ENCODE measurements at regions not wholly inside any gene's neighbourhood (a gene's known extent, or its start where the extent isn't known, plus 50 kb on each side); places are given as distances from the start of the nearest gene placed in this dataset.
A peak's percentile ranks its signal among the peaks of the same experiment; 100 is the strongest.

DNA sequence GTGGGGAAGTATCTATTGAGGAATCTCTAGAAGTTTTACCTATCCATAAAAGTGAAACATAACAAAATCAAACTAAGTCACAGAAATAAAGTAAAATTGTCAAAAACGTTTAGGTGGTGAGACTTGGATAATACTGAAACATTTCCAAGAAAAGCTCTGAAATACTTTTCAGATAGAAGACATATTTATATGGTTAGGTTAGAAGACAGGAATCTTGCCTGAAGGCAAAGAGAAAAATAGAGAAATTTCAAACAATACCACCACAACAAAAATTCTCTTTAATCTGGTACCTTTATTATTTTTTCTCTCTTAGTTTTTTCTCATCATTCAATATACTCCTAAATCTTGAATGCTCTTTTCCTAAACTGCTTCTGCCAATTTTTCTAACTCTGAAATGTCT is 222.7 kb upstream of the PLSCR5 start:
- CTCF ChIA-PET = interaction anchor here (1.5 kb wide), 1 partner anchor 11 kb away, joined by 4 read pairs; no protein-coding TSS in a partner anchor
- DNase-seq (ENCODE audit: low read depth, low spot score) = no peak
- TF ChIP-seq EGR1 (IDR thresholded peaks at IDR 0.05; ENCODE audit: low read depth) = no peak
- no peak for TF ChIP-seq YY1 (IDR thresholded peaks at IDR 0.05; ENCODE audit: extremely low read depth, insufficient replicate concordance, low read depth, low read length)
- TF ChIP-seq POLR2A (IDR thresholded peaks at IDR 0.05; ENCODE audit: borderline replicate concordance, extremely low read depth, insufficient read depth, insufficient read length) = no peak
- TF ChIP-seq RAD21 (IDR thresholded peaks at IDR 0.05; ENCODE audit: low read depth) = no peak
- Histone ChIP-seq H3K79me2 (ENCODE audit: insufficient read depth, low read length) (no peaks in the 10 kb centered on the region), H2AFZ (ENCODE audit: low read depth, low read length, poor library complexity, severe bottlenecking) (peak overlapping the region; percentile 79), H3K9me3 (ENCODE audit: control insufficient read depth in 1 of 2, insufficient read depth in 1 of 2, low read depth in 1 of 2, low read length in 2 of 2) (no peaks in the 10 kb centered on the region), H3K4me1 (ENCODE audit: control insufficient read depth in 1 of 2, insufficient read depth in 2 of 2, low read length in 2 of 2) (no peaks in the 10 kb centered on the region), H3K36me3 (ENCODE audit: control insufficient read depth in 1 of 2, insufficient read depth in 2 of 2, low read length in 2 of 2) (no peaks in the 10 kb centered on the region), H3K9ac (ENCODE audit: low read length) (no peak overlapping the region), H3K9me2 (ENCODE audit: insufficient read depth) (no peaks in the 10 kb centered on the region), H3K4me2 (ENCODE audit: low read length) (no peak overlapping the region), H3K27ac (ENCODE audit: low read depth, low read length) (no peak overlapping the region), H3K4me3 (replicated peaks in 1 of 2; ENCODE audit: low read depth in 1 of 2, low read length in 2 of 2) (no peak overlapping the region), H4K20me1 (ENCODE audit: insufficient read depth) (no peaks in the 10 kb centered on the region), H3K27me3 (ENCODE audit: insufficient read depth, low read length) (no peaks in the 10 kb centered on the region)
- POLR2A ChIA-PET = no interaction called here
- no TSS peak for BruUV-seq (replicated peaks)
- no peak for ATAC-seq
- RAD21 ChIA-PET (ENCODE audit: low non-redundant PET in 1 of 2, low total read pairs in 2 of 2, uncharacterized antibody in 2 of 2, unreplicated experiment in 2 of 2) = no interaction called here
- intact Hi-C loops (cut with micrococcal nuclease) = loop anchor here (1.0 kb wide), 1 partner anchor 33 kb away; no protein-coding TSS in a partner anchor

DNA sequence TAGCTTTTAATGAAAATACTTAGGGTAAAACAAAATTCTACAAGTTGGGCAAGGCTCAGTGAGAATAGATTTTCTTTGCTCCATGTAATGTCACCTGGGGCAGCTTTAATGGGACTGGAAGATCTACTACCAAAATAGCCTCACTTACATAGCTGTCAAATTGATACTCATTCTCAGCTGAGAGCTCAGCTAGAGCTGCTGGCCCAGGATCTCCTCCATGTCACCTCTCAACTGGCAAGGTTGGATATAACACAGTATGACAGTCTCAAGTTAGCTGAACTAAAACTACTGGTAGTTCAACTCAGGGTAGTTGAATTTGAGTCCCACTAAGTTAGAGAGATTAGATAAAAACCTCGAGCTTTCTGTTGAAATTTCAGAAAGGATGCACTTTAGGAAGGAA is 218.5 kb upstream of the PLSCR5 start:
- Histone ChIP-seq H3K9ac (ENCODE audit: low read length) (no peak overlapping the region), H3K4me2 (ENCODE audit: low read length) (no peak overlapping the region), H3K79me2 (ENCODE audit: insufficient read depth, low read length) (no peaks in the 10 kb centered on the region), H3K4me1 (ENCODE audit: control insufficient read depth in 1 of 2, insufficient read depth in 2 of 2, low read length in 2 of 2) (no peaks in the 10 kb centered on the region), H4K20me1 (ENCODE audit: insufficient read depth) (no peaks in the 10 kb centered on the region), H3K27ac (ENCODE audit: low read depth, low read length) (no peak overlapping the region), H3K4me3 (replicated peaks in 1 of 2; ENCODE audit: low read depth in 1 of 2, low read length in 2 of 2) (no peak overlapping the region), H3K9me3 (ENCODE audit: control insufficient read depth in 1 of 2, insufficient read depth in 1 of 2, low read depth in 1 of 2, low read length in 2 of 2) (no peaks in the 10 kb centered on the region), H3K27me3 (ENCODE audit: insufficient read depth, low read length) (no peaks in the 10 kb centered on the region), H3K36me3 (ENCODE audit: control insufficient read depth in 1 of 2, insufficient read depth in 2 of 2, low read length in 2 of 2) (no peaks in the 10 kb centered on the region), H3K9me2 (ENCODE audit: insufficient read depth) (no peaks in the 10 kb centered on the region), H2AFZ (ENCODE audit: low read depth, low read length, poor library complexity, severe bottlenecking) (no peak overlapping the region)
- POLR2A ChIA-PET = no interaction called here
- ATAC-seq = no peak
- BruUV-seq (replicated peaks) = no TSS peak
- no peak for TF ChIP-seq ELF1 (IDR thresholded peaks at IDR 0.05; ENCODE audit: borderline replicate concordance, low read depth)
- no peak for TF ChIP-seq POLR2A (IDR thresholded peaks at IDR 0.05; ENCODE audit: borderline replicate concordance, extremely low read depth, insufficient read depth, insufficient read length)
- intact Hi-C loops (cut with micrococcal nuclease) = no loop called here
- CTCF ChIA-PET = no interaction called here
- DNase-seq (ENCODE audit: low read depth, low spot score) = no peak
- RAD21 ChIA-PET (ENCODE audit: low non-redundant PET in 1 of 2, low total read pairs in 2 of 2, uncharacterized antibody in 2 of 2, unreplicated experiment in 2 of 2) = no interaction called here
